IMR-90 (cell line): ENCODE measurements at regions not wholly inside any gene's neighbourhood (a gene's known extent, or its start where the extent isn't known, plus 50 kb on each side); places are given as distances from the start of the nearest gene placed in this dataset.

Experiments
- ATAC-seq: fragments of 200-7000 bp; cut with Tn5 transposase; 2 replicates; pipeline ENCODE4 v1.9.1; 2020; ENCODE audit warnings: low read depth, mild to moderate bottlenecking, moderate library complexity
- BruUV-seq: library from RNA; stranded (reverse); fragments of 400-500 nt; replicated peaks from 2 replicates; lab custom pipeline; 2021; lab: Mats Ljungman, UMichigan
- CTCF ChIA-PET: fragments of 300-600 bp; formaldehyde crosslinking; extraction: SDS; loops from one replicate; lab custom pipeline; 2021; ENCODE audit warnings: antibody characterized with exemption; lab: Yijun Ruan, JAX
- POLR2A ChIA-PET: fragments of 300-600 bp; sonication (Branson Sonifier 250); formaldehyde crosslinking; loops from one replicate; lab custom pipeline; 2022; ENCODE audit warnings: antibody characterized with exemption; ENCODE audit not compliant: unreplicated experiment; lab: Charles Lee
- DNase-seq: peaks from one replicate; pipeline ENCODE4 v3.0.0; 2013
- H2AFZ ChIP-seq: replicated peaks from 2 replicates; pipeline ENCODE3; 2013; ENCODE audit warnings: low read length, mild to moderate bottlenecking; ENCODE audit not compliant: poor library complexity
- H2AK5ac ChIP-seq: 2 replicates; pipeline ENCODE4 v1.6.1; 2013; ENCODE audit warnings: low read depth, low read length, inconsistent platforms
- H2AK9ac ChIP-seq: replicated peaks from 2 replicates; pipeline ENCODE3; 2013; ENCODE audit warnings: mild to moderate bottlenecking, low read depth, low read length, moderate library complexity; ENCODE audit not compliant: poor library complexity
- H2BK120ac ChIP-seq: 2 replicates; pipeline ENCODE4 v1.6.1; 2013; ENCODE audit warnings: low read depth, low read length, inconsistent platforms
- H2BK15ac ChIP-seq: 3 replicates; pipeline ENCODE4 v1.6.1; 2013; ENCODE audit warnings: low read depth, low read length, inconsistent platforms
- H2BK20ac ChIP-seq: 2 replicates; pipeline ENCODE4 v1.6.1; 2013; ENCODE audit warnings: low read depth, mild to moderate bottlenecking, inconsistent platforms, low read length, moderate library complexity
- H2BK5ac ChIP-seq: 2 replicates; pipeline ENCODE4 v1.6.1; 2013; ENCODE audit warnings: mild to moderate bottlenecking, low read depth, low read length, inconsistent platforms; ENCODE audit not compliant: poor library complexity, severe bottlenecking
- H3K14ac ChIP-seq: replicated peaks from 2 replicates; pipeline ENCODE4 v1.6.1; 2013; ENCODE audit warnings: low read depth, low read length, inconsistent platforms
- H3K18ac ChIP-seq: 2 replicates; pipeline ENCODE4 v1.6.1; 2013; ENCODE audit warnings: low read depth, low read length, control low read depth
- H3K23ac ChIP-seq: 2 replicates; pipeline ENCODE4 v1.6.1; 2013; ENCODE audit warnings: low read depth, low read length, inconsistent platforms
- H3K27ac ChIP-seq: 2 replicates; pipeline ENCODE4 v1.5.1; 2013; ENCODE audit warnings: mild to moderate bottlenecking, control low read depth, low read length; ENCODE audit not compliant: insufficient read depth
- H3K27me3 ChIP-seq: 2 replicates; pipeline ENCODE4 v1.6.1; 2013; ENCODE audit warnings: low read length; ENCODE audit not compliant: control insufficient read depth, insufficient read depth
- H3K36me3 ChIP-seq: 2 replicates; pipeline ENCODE4 v1.6.1; 2013; ENCODE audit warnings: low read length, mixed read lengths; ENCODE audit not compliant: control insufficient read depth, insufficient read depth
- H3K4ac ChIP-seq: 2 replicates; pipeline ENCODE4 v1.6.1; 2013; ENCODE audit warnings: low read depth, low read length, inconsistent platforms
- H3K4me1 ChIP-seq: 2 replicates; pipeline ENCODE4 v1.6.1; 2013; ENCODE audit warnings: low read length, mixed read lengths; ENCODE audit not compliant: control insufficient read depth, insufficient read depth
- H3K4me2 ChIP-seq: 2 replicates; pipeline ENCODE4 v1.6.1; 2013; ENCODE audit warnings: low read depth, mild to moderate bottlenecking, control low read depth, low read length, moderate library complexity
- H3K4me3 ChIP-seq: 2 replicates; pipeline ENCODE4 v1.5.1; 2013; ENCODE audit warnings: low read depth, mild to moderate bottlenecking, control low read depth, low read length, moderate library complexity; ENCODE audit not compliant: insufficient read depth
- H3K56ac ChIP-seq: 2 replicates; pipeline ENCODE4 v1.6.1; 2013; ENCODE audit warnings: low read length, inconsistent platforms; ENCODE audit not compliant: insufficient read depth; ENCODE audit errors: extremely low read depth
- H3K79me1 ChIP-seq, 2 experiments: 2 replicates each; pipeline ENCODE4 v1.6.1; 2013; ENCODE audit warnings: low read length in 2 of 2, inconsistent platforms in 1 of 2, low read depth in 1 of 2
- H3K9ac ChIP-seq: 2 replicates; pipeline ENCODE4 v1.6.1; 2013; ENCODE audit warnings: low read depth, low read length, control low read depth
- H3K9me1 ChIP-seq: 2 replicates; pipeline ENCODE4 v1.6.1; 2013; ENCODE audit warnings: low read length, inconsistent platforms; ENCODE audit not compliant: insufficient read depth
- H3K9me3 ChIP-seq: 2 replicates; pipeline ENCODE4 v1.6.1; 2013; ENCODE audit warnings: low read length; ENCODE audit not compliant: control insufficient read depth, insufficient read depth
- H4K20me1 ChIP-seq: 2 replicates; pipeline ENCODE4 v1.6.1; 2013; ENCODE audit warnings: low read length, inconsistent platforms; ENCODE audit not compliant: insufficient read depth
- H4K5ac ChIP-seq: 2 replicates; pipeline ENCODE4 v1.6.1; 2013; ENCODE audit warnings: mild to moderate bottlenecking, low read depth, low read length, control low read depth
- H4K8ac ChIP-seq, 2 experiments: 2 replicates each; pipeline ENCODE4 v1.6.1; 2013; ENCODE audit warnings: low read depth in 2 of 2, low read length in 2 of 2, control low read depth in 1 of 2, inconsistent platforms in 1 of 2
- H4K91ac ChIP-seq: 2 replicates; pipeline ENCODE4 v1.6.1; 2013; ENCODE audit warnings: low read depth, low read length, inconsistent platforms; ENCODE audit not compliant: insufficient read depth
- CEBPB ChIP-seq: IDR thresholded peaks from 2 replicates; pipeline ENCODE4 v1.6.1; 2012; ENCODE audit warnings: low read depth, low read length, improper control_type of control experiment
- CHD1 ChIP-seq: IDR thresholded peaks from 2 replicates; pipeline ENCODE4 v1.6.1; 2012; ENCODE audit warnings: low read depth, low read length, improper control_type of control experiment
- ELK1 ChIP-seq: fragments of 150-350 bp; IDR thresholded peaks from 2 replicates; pipeline ENCODE4 v1.6.1; 2016; ENCODE audit warnings: low read depth, mild to moderate bottlenecking, low read length, moderate library complexity, borderline replicate concordance
- MAFK ChIP-seq: IDR thresholded peaks from 2 replicates; pipeline ENCODE4 v1.6.1; 2012; ENCODE audit warnings: low read depth, low read length, improper control_type of control experiment
- MAZ ChIP-seq: IDR thresholded peaks from 2 replicates; pipeline ENCODE4 v1.6.1; 2012; ENCODE audit warnings: low read depth, mild to moderate bottlenecking, low read length, improper control_type of control experiment, moderate library complexity, borderline replicate concordance
- POLR2A ChIP-seq: IDR thresholded peaks from 2 replicates; pipeline ENCODE4 v1.6.1; 2012; ENCODE audit warnings: mild to moderate bottlenecking, low read depth, low read length
- RAD21 ChIP-seq: IDR thresholded peaks from 2 replicates; pipeline ENCODE4 v1.6.1; 2012; ENCODE audit warnings: low read length, improper control_type of control experiment
- RFX5 ChIP-seq: IDR thresholded peaks from 2 replicates; pipeline ENCODE4 v1.8.0; 2012; ENCODE audit warnings: low read depth, mild to moderate bottlenecking, low read length, moderate library complexity
- SMC3 ChIP-seq: fragments of 150-350 bp; IDR thresholded peaks from 2 replicates; pipeline ENCODE4 v1.6.1; 2016; ENCODE audit warnings: low read depth, mild to moderate bottlenecking, antibody characterized with exemption, low read length, moderate library complexity
- USF2 ChIP-seq: fragments of 150-350 bp; IDR thresholded peaks from 2 replicates; pipeline ENCODE4 v1.6.1; 2017; ENCODE audit warnings: mild to moderate bottlenecking, antibody characterized with exemption, low read length, low read depth
- WGBS, 2 experiments: methylation state at CpG; one replicate each; pipeline versions ENCODE4 v1.1.5 to v1.1.7; 2013; ENCODE audit warnings: missing lambda C conversion rate in 2 of 2; ENCODE audit not compliant: insufficient read length in 1 of 2; ENCODE audit errors: extremely low coverage in 2 of 2; 5-methylcytosine and 5-hydroxymethylcytosine counted together
- dilution Hi-C: fragments of 300-500 bp; cut with HindIII; formaldehyde crosslinking; loops from one replicate; pipeline ENCODE4 v1.14.3; 2018; ENCODE audit warnings: low sequenced_read_pairs; ENCODE audit not compliant: unreplicated experiment
- in situ Hi-C: fragments of 300-500 bp; cut with MboI; formaldehyde crosslinking; loops from 3 replicates; pipeline ENCODE4 v1.14.3; 2019; ENCODE audit warnings: low sequenced_read_pairs, inconsistent platforms, mixed read lengths
- intact Hi-C: fragments of 100-400 bp; cut with micrococcal nuclease; formaldehyde crosslinking; loops from 2 replicates; pipeline ENCODE4 v1.10.0; 2022

DNA sequence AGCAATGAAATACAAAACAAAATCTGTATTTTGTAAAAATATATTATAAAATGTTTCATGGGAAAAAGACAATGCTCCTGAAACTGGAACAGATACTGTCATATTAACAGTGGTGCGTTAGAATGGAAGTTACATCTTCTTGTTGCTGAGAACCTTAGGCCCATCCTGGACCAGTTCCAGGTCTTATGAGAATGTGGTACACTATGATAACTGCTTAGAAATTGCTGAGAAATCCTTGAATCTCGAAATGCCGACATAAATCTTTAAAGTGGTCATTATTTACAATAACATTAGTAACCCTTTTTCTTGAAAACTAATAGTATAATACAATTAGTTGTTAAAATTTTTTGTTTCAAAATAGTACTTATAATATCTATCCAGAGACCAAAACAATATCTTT, 747.9 kb upstream of the NCAM2 start:
- intact Hi-C loops = no loop called here
- Histone ChIP-seq H3K9me3 (peaks cover 5% of the 10 kb centered on the region), H2BK5ac (no peak overlapping the region), H3K9ac (no peak overlapping the region), H2AFZ (no peak overlapping the region), H4K20me1 (no peaks in the 10 kb centered on the region), H4K5ac (no peak overlapping the region), H3K4me1 (no peaks in the 10 kb centered on the region), H3K4me3 (no peak overlapping the region), H2BK15ac (no peak overlapping the region), H4K91ac (no peak overlapping the region), H3K4me2 (no peak overlapping the region), H3K9me1 (no peaks in the 10 kb centered on the region), H3K27ac (no peak overlapping the region), H2BK20ac (no peak overlapping the region), H3K4ac (no peak overlapping the region), H3K27me3 (no peaks in the 10 kb centered on the region), H3K56ac (no peak overlapping the region), H2BK120ac (no peak overlapping the region), H3K18ac (no peak overlapping the region), H3K23ac (no peak overlapping the region), H3K14ac (no peak overlapping the region), H2AK9ac (no peak overlapping the region), H4K8ac (no peak overlapping the region), H3K79me1 (no peaks in the 10 kb centered on the region), H3K36me3 (no peaks in the 10 kb centered on the region), H2AK5ac (no peak overlapping the region)
- dilution Hi-C loops = no loop called here
- no peak for DNase-seq
- ChIA-PET POLR2A (no interaction called here), CTCF (interaction anchor here (0.7 to 1.0 kb wide), 2 partner anchors 12 to 29 kb away, joined by 3 to 4 read pairs; no protein-coding TSS in a partner anchor)
- BruUV-seq = no TSS peak
- in situ Hi-C loops = no loop called here
- no peak for ATAC-seq
- no peak for TF ChIP-seq MAZ
- TF ChIP-seq RFX5 = no peak
- TF ChIP-seq RAD21 = no peak
- TF ChIP-seq SMC3 = no peak
- no peak for TF ChIP-seq CEBPB
- no peak for TF ChIP-seq MAFK
- TF ChIP-seq POLR2A = no peak
- TF ChIP-seq ELK1 = no peak
- TF ChIP-seq USF2 = no peak
- TF ChIP-seq CHD1 = no peak
- WGBS, 2 experiments = no CpG with 5 or more reads among the region's 3 CpGs
